Tibial nerve (tissue), 4 donors: ENCODE measurements at regions not wholly inside any gene's neighbourhood (a gene's known extent, or its start where the extent isn't known, plus 50 kb on each side); places are given as distances from the start of the nearest gene placed in this dataset.

Source experiments
- DNase-seq, 2 donors: peaks; one replicate each; pipeline ENCODE4 v3.0.0-alpha.2; 2019; ENCODE audit warnings: low spot score in 2 of 2
- H3K27ac ChIP-seq, 4 donors: fragments of 200-600 bp; sonication (generic) in 3 of 4; one replicate each; pipeline ENCODE4 v1.5.1; 2017 to 2019; ENCODE audit warnings: mild to moderate bottlenecking in 1 of 4
- H3K27me3 ChIP-seq, 2 donors: fragments of 200-600 bp; sonication (generic) in 1 of 2; one replicate each; pipeline versions ENCODE4 v1.5.1 to v1.6.0; 2017 to 2019
- H3K36me3 ChIP-seq, 3 donors: fragments of 200-600 bp; sonication (generic); one replicate each; pipeline ENCODE4 v1.5.1; 2018 to 2019
- H3K4me1 ChIP-seq, 4 donors: fragments of 200-600 bp; sonication (generic) in 3 of 4; one replicate each; pipeline ENCODE4 v1.5.1; 2017 to 2019
- H3K4me3 ChIP-seq, 4 donors: fragments of 200-600 bp; sonication (generic) in 3 of 4; one replicate each; pipeline ENCODE4 v1.5.1; 2017 to 2019; ENCODE audit warnings: mild to moderate bottlenecking in 1 of 4, moderate library complexity in 1 of 4
- H3K9me3 ChIP-seq, 4 donors: fragments of 200-600 bp; sonication (generic) in 3 of 4; one replicate each; pipeline ENCODE4 v1.5.1; 2017 to 2019
- EP300 ChIP-seq, 2 donors: sonication (generic); formaldehyde crosslinking; IDR thresholded peaks; one replicate each; pipeline ENCODE4 v1.6.1; 2017; ENCODE audit warnings: antibody characterized with exemption in 2 of 2, mild to moderate bottlenecking in 1 of 2
- POLR2A ChIP-seq, 2 donors: fragments of 450-650 bp; IDR thresholded peaks; one replicate each; pipeline ENCODE4 v1.6.1; 2017; ENCODE audit warnings: antibody characterized with exemption in 2 of 2, mild to moderate bottlenecking in 2 of 2, moderate library complexity in 2 of 2
- WGBS, 2 donors: methylation state at CpG; one replicate each; pipeline ENCODE4 v1.1.5; 2018; 5-methylcytosine and 5-hydroxymethylcytosine counted together
- TF ChIP-seq, protein P1 (sequence below), 5 experiments: fragments of 200-600 bp in 3 of 5; fragments of 450-650 bp in 2 of 5; sonication (generic) in 3 of 5; IDR thresholded peaks; one replicate each; pipeline ENCODE4 v1.5.1; 2016 to 2019; ENCODE audit warnings: antibody characterized with exemption in 5 of 5, mild to moderate bottlenecking in 3 of 5, moderate library complexity in 2 of 5

DNA sequence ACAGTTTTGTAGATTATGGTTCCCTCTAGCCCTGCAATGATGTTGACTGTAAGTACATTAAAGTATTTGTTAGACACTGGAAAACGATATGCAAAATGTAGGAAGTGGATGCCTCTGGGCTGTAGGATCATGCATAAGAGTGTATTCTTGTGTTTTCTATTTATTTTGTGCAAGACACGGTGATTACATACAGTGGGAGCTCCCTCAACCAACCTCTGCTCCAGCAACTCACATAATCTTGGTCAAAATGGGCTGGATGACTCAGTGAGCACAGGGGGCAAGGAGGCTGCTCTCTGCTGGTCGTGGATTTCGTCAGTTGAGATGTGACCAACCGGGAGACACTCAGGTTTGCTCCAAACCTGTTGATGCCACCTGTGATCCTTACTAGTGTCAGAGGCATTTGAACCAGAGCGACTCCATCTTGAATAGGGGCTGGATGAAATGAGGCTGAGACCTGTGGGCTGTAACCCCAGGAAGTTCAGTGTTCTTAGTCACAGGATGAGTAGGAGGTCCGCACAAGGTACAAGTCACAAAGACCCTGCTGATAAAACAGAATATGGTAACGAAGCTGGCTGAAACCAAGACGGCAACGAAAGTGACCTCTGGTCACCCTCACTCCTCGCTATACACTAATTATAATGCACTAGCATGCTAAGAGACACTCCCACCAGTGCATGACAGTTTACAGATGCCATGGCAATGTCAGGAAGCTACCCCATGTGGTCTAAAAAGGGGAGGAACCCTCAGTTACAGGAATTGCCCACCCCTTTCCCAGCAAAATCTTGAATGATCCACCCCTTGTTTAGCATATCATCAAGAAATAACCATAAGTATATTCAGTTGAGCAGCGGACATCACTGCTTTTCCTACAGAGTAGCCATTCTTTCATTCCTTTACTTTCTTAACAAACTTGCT, 56.4 kb upstream of the FAM20C start:
- Histone ChIP-seq H3K4me1 (peaks cover 0 to 17% (median 13%) of the 10 kb centered on the region in 4 donors), H3K9me3 (no peaks in the 10 kb centered on the region), H3K36me3 (no peaks in the 10 kb centered on the region), H3K27me3 (no peaks in the 10 kb centered on the region), H3K27ac (no peak overlapping the region), H3K4me3 (no peak overlapping the region)
- 84 to 88% methylated on average over 12 of the region's 12 CpGs for WGBS, 2 donors
- DNase-seq, result no peak
- no peak for TF ChIP-seq POLR2A (IDR thresholded peaks at IDR 0.05)
- TF ChIP-seq, protein P1, sequence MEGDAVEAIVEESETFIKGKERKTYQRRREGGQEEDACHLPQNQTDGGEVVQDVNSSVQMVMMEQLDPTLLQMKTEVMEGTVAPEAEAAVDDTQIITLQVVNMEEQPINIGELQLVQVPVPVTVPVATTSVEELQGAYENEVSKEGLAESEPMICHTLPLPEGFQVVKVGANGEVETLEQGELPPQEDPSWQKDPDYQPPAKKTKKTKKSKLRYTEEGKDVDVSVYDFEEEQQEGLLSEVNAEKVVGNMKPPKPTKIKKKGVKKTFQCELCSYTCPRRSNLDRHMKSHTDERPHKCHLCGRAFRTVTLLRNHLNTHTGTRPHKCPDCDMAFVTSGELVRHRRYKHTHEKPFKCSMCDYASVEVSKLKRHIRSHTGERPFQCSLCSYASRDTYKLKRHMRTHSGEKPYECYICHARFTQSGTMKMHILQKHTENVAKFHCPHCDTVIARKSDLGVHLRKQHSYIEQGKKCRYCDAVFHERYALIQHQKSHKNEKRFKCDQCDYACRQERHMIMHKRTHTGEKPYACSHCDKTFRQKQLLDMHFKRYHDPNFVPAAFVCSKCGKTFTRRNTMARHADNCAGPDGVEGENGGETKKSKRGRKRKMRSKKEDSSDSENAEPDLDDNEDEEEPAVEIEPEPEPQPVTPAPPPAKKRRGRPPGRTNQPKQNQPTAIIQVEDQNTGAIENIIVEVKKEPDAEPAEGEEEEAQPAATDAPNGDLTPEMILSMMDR (IDR thresholded peaks at IDR 0.05), result no peak
- TF ChIP-seq EP300 (IDR thresholded peaks at IDR 0.05), result no peak

DNA sequence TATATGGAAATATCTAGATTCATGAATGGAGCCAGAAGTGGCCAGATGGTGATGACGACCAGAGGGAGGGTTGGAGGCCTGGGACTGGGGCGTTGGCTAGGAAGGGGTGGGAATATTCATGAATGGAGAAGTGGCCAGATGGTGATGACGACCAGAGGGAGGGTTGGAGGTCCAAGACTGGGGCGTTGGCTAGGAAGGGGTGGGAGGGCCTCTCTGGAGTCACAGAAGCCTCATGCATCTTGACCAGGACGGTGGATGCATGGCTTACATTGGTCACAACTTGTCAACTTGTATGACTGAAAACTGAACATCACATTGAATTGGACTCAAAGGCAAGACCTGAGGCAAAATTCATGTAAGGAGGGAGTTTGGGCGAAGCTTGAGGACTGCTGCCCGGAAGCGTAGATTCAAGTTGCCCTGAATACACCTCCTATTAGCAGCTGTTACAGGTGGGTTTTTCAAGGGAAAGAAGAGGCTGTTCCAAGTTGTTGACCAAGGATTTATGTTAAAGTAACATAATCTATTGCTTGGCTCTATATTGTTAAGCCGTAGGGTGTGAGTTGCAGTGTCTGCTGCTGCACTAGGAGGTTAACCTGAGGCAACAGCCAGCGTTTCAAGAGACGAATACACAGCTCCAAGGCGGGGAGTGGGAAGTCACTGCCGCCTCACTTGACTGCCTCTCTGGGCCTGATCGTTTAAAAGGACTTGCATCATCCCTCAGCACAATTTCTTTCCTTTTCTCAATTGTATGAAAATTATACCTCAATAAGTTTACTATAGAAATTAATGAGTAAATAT, 55.1 kb upstream of the FAM20C start:
- no peaks in the 10 kb centered on the region for H3K36me3 ChIP-seq
- no peak for DNase-seq
- no peak overlapping the region for H3K4me3 ChIP-seq
- H3K9me3 ChIP-seq, result no peaks in the 10 kb centered on the region
- no peaks in the 10 kb centered on the region for H3K27me3 ChIP-seq
- H3K4me1 ChIP-seq, result peaks cover 0 to 15% (median 3%) of the 10 kb centered on the region in 4 donors
- no peak for TF ChIP-seq POLR2A (IDR thresholded peaks at IDR 0.05)
- TF ChIP-seq EP300 (IDR thresholded peaks at IDR 0.05), result no peak
- TF ChIP-seq, protein P1 (IDR thresholded peaks at IDR 0.05), result no peak
- 69 to 72% methylated on average over 14 of the region's 14 CpGs for WGBS, 2 donors
- H3K27ac ChIP-seq, result no peak overlapping the region

DNA sequence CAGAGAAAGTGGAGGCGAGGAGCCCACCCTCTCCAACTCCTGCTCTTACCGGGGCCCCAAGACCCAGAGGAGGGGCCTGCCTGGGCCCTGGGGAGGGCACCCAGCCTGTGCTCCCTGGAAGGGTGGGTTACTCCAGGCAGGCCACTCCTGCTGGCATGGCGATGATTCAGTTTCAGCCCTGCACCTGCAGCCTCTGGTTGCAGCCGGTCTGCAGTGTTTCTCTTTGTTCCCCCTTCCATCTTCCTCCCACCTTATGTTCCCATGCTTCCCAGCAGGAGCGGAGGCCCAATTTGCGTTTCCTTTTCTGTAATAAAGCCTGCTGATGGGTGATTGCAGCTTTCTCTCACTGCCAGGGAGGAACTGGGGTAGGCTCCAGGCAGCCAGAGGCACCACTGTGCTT, 53.2 kb upstream of the FAM20C start:
- Histone ChIP-seq H3K27ac (no peak overlapping the region), H3K36me3 (no peaks in the 10 kb centered on the region), H3K9me3 (no peaks in the 10 kb centered on the region), H3K4me3 (no peak overlapping the region), H3K27me3 (no peaks in the 10 kb centered on the region), H3K4me1 (peaks cover 0 to 20% (median 3%) of the 10 kb centered on the region in 4 donors)
- TF ChIP-seq, protein P1 (IDR thresholded peaks at IDR 0.05), result no peak
- TF ChIP-seq POLR2A (IDR thresholded peaks at IDR 0.05) (no peak), EP300 (IDR thresholded peaks at IDR 0.05) (no peak)
- no peak for DNase-seq
- WGBS, 2 donors, result 54 to 64% methylated on average over 6 of the region's 6 CpGs

DNA sequence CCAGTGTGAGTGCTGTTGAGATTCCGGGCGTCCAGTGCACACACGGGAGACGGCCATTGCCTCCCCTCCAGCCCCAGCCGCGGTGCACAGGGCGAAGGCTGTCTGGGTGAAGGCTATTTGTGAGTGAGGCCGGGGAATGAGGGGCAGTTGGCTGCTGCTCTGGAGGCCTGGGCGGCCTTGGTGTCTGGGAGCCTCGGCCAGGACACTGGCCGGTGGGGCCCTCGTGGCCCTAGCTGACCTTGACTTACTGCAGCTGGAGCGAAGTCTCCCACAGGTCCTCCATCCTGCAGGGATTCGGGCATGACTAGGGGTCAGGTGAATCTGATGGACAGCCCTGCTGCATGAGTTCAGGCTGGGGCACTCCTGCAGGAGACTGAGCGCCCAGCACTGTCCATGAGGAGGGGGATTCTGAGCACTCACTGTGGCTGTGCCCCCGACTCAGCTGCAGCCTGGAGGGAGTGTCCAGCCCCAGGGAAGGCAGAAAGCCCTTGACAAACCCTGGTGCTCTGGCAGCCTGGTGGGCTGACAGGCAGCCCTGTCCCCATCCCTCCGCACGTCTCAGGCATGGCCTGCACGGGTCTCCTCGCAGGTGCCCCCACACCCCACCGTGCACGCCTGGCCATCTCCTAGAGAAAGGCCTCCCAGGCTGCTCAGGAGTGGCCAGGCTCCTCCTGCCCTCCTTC, 52.7 kb upstream of the FAM20C start:
- no peak for DNase-seq
- 76 to 79% methylated on average over 13 to 16 of the region's 22 CpGs for WGBS, 2 donors
- TF ChIP-seq, protein P1 (IDR thresholded peaks at IDR 0.05), result no peak
- no peak for TF ChIP-seq POLR2A (IDR thresholded peaks at IDR 0.05)
- no peak for TF ChIP-seq EP300 (IDR thresholded peaks at IDR 0.05)
- no peaks in the 10 kb centered on the region for H3K36me3 ChIP-seq
- H3K9me3 ChIP-seq, result no peaks in the 10 kb centered on the region
- H3K4me3 ChIP-seq, result no peak overlapping the region
- peaks cover 0 to 20% (median 3%) of the 10 kb centered on the region in 4 donors for H3K4me1 ChIP-seq
- H3K27me3 ChIP-seq, result no peaks in the 10 kb centered on the region
- no peak overlapping the region for H3K27ac ChIP-seq
